OCI-LY7 (cell line): ENCODE measurements at regions not wholly inside any gene's neighbourhood (a gene's known extent, or its start where the extent isn't known, plus 50 kb on each side); places are given as distances from the start of the nearest gene placed in this dataset.
A peak's percentile ranks its signal among the peaks of the same experiment; 100 is the strongest.

Experiments
- BruUV-seq: library from RNA; stranded (reverse); fragments of 400-500 nt; replicated peaks from 2 replicates; lab custom pipeline; 2021; lab: Mats Ljungman, UMichigan
- CTCF ChIA-PET: fragments of 300-600 bp; sonication (Branson Sonifier 250); formaldehyde crosslinking; loops from one replicate; lab custom pipeline; 2022; ENCODE audit warnings: antibody characterized with exemption; ENCODE audit not compliant: unreplicated experiment; lab: Charles Lee
- POLR2A ChIA-PET: fragments of 300-600 bp; sonication (Branson Sonifier 250); formaldehyde crosslinking; loops from one replicate; lab custom pipeline; 2022; ENCODE audit warnings: antibody characterized with exemption; lab: Charles Lee
- DNase-seq: peaks from one replicate; pipeline ENCODE4 v3.0.0-alpha.2; 2015; ENCODE audit warnings: low spot score
- H2AFZ ChIP-seq: fragments of 200-600 bp; sonication (generic), shearing (Covaris generic); 2 replicates; pipeline ENCODE4 v1.6.1; 2014; ENCODE audit warnings: mild to moderate bottlenecking, antibody characterized with exemption, low read length, moderate library complexity
- H3K27ac ChIP-seq: fragments of 200-600 bp; sonication (generic); 2 replicates; pipeline ENCODE4 v1.5.1; 2014; ENCODE audit warnings: mixed run types, low read depth, mild to moderate bottlenecking, moderate library complexity, low read length, inconsistent platforms; ENCODE audit not compliant: poor library complexity, severe bottlenecking
- H3K36me3 ChIP-seq: fragments of 200-600 bp; sonication (generic); 2 replicates; pipeline ENCODE4 v1.6.1; 2014; ENCODE audit warnings: mild to moderate bottlenecking, antibody characterized with exemption, low read length, moderate library complexity, mixed read lengths; ENCODE audit not compliant: insufficient read depth
- H3K4me1 ChIP-seq: fragments of 200-600 bp; sonication (generic); 2 replicates; pipeline ENCODE4 v1.5.1; 2014; ENCODE audit warnings: mild to moderate bottlenecking, low read length; ENCODE audit not compliant: insufficient read depth, poor library complexity, severe bottlenecking
- H3K4me2 ChIP-seq: fragments of 200-600 bp; sonication (generic); 2 replicates; pipeline ENCODE4 v1.6.1; 2014; ENCODE audit warnings: mild to moderate bottlenecking, low read length
- H3K4me3 ChIP-seq: fragments of 200-600 bp; sonication (generic); 2 replicates; pipeline ENCODE4 v1.5.1; 2014; ENCODE audit warnings: mild to moderate bottlenecking, low read depth, low read length; ENCODE audit not compliant: poor library complexity, severe bottlenecking
- H3K79me2 ChIP-seq: fragments of 200-600 bp; sonication (generic); 2 replicates; pipeline ENCODE4 v1.6.1; 2016; ENCODE audit warnings: low read depth, mild to moderate bottlenecking, low read length, moderate library complexity, mixed read lengths; ENCODE audit not compliant: insufficient read depth
- H3K9me2 ChIP-seq: fragments of 200-600 bp; sonication (generic); 2 replicates; pipeline ENCODE4 v1.6.1; 2016; ENCODE audit warnings: mild to moderate bottlenecking, low read length, mixed read lengths; ENCODE audit not compliant: insufficient read depth
- H3K9me3 ChIP-seq: fragments of 200-600 bp; sonication (generic); 2 replicates; pipeline ENCODE4 v1.6.1; 2014; ENCODE audit warnings: mild to moderate bottlenecking, mixed run types, low read length, mixed read lengths
- H4K20me1 ChIP-seq: fragments of 200-600 bp; sonication (generic); 2 replicates; pipeline ENCODE4 v1.6.1; 2014; ENCODE audit warnings: mild to moderate bottlenecking, antibody characterized with exemption, low read length, moderate library complexity, mixed read lengths; ENCODE audit not compliant: insufficient read depth
- CTCF ChIP-seq: fragments of 200-600 bp; sonication (generic); conservative IDR thresholded peaks from 2 replicates; pipeline ENCODE4 v1.5.1; 2014; ENCODE audit warnings: mild to moderate bottlenecking, antibody characterized with exemption, low read length, moderate library complexity, mixed read lengths
- EZH2phosphoT487 ChIP-seq: fragments of 200-600 bp; sonication (generic); IDR thresholded peaks from 2 replicates; pipeline ENCODE4 v1.6.1; 2018; ENCODE audit warnings: low read depth, borderline replicate concordance, mild to moderate bottlenecking, mixed run types, antibody characterized with exemption, low read length, moderate library complexity, mixed read lengths
- intact Hi-C: fragments of 100-400 bp; cut with micrococcal nuclease; formaldehyde crosslinking; loops from one replicate; pipeline ENCODE4 v1.10.0; 2022; ENCODE audit not compliant: unreplicated experiment

GRCh38 chr7:70856901-70857630 lies 274.9 kb upstream of the GALNT17 start:
- no peaks in the 10 kb centered on the region for H3K9me2 ChIP-seq
- no peak overlapping the region for H3K4me3 ChIP-seq
- H3K79me2 ChIP-seq: no peaks in the 10 kb centered on the region
- POLR2A ChIA-PET: no interaction called here
- peak; percentile 58 for DNase-seq
- H3K9me3 ChIP-seq: no peaks in the 10 kb centered on the region
- H3K4me1 ChIP-seq: no peaks in the 10 kb centered on the region
- BruUV-seq: no TSS peak
- H3K4me2 ChIP-seq: no peak overlapping the region
- CTCF ChIA-PET: no interaction called here
- peak; percentile 96 for TF ChIP-seq CTCF
- no peak for TF ChIP-seq EZH2phosphoT487
- H2AFZ ChIP-seq: no peak overlapping the region
- no peaks in the 10 kb centered on the region for H4K20me1 ChIP-seq
- H3K27ac ChIP-seq: no peak overlapping the region
- intact Hi-C loops: loop anchor here (1.0 kb wide), 2 partner anchors 874 to 879 kb away; no protein-coding TSS in a partner anchor
- no peaks in the 10 kb centered on the region for H3K36me3 ChIP-seq

DNA sequence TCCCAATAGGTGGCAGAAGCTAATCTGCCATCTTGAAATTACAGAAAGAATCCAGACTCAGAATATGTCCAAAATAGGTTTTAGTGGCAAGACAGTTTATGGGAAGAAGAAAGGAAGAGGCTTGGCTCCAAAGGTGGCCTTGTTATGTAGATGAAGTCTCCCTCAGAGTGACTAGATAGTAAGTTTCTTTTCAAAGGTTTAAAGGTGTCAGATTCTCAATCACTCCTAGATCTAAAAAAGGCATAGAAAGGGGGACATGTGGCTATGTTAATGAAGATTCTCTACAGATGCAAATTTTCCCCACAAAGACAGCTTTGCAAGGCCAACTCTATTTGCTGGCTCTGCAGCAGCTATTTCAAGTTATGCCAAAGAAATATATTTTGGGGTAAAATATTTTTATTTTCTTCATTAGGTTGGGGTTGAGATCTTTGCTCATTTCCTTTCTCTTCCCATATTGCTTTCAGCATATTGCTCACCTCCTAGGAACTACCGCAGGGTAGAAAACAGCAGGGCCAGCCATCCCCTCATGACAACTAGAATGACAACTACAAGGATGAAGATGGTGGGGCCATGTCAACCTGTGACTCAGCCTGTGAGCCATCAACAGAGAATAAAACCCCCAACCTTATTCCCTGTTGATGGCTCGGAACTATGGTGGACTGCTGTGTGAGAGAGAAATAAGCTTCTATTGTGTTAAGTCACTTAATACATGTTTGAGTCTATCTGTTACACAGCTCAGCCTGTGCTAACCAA lies 274.0 kb upstream of the GALNT17 start:
- Histone ChIP-seq H3K4me2 (no peak overlapping the region), H2AFZ (no peak overlapping the region), H3K4me3 (no peak overlapping the region), H3K36me3 (no peaks in the 10 kb centered on the region), H3K9me3 (no peaks in the 10 kb centered on the region), H3K4me1 (no peaks in the 10 kb centered on the region), H3K9me2 (no peaks in the 10 kb centered on the region), H4K20me1 (no peaks in the 10 kb centered on the region), H3K27ac (no peak overlapping the region), H3K79me2 (no peaks in the 10 kb centered on the region)
- ChIA-PET POLR2A (no interaction called here), CTCF (no interaction called here)
- no peak for DNase-seq
- intact Hi-C loops: loop anchor here (1.0 kb wide), 2 partner anchors 873 to 878 kb away; no protein-coding TSS in a partner anchor
- no TSS peak for BruUV-seq
- TF ChIP-seq EZH2phosphoT487: no peak
- TF ChIP-seq CTCF: no peak

DNA sequence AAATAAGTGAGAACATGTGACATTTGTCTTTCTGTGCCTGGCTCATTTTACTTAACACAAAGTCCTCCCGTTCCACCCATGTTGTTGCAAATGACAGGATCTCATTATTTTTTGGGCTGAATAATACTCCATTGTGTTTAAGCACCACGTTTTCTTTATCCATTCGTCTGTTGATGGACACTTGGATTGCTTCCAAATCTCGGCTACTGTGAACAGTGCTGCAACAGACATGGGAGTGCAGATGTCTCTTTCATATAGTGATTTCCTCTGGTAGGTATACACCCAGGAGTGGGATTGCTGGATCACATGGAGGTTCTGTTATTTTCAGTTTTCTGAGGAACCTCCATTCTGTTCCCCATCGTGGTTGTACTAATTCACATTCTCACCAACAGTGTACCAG lies 264.4 kb upstream of the GALNT17 start:
- DNase-seq: no peak
- H3K9me2 ChIP-seq: no peaks in the 10 kb centered on the region
- H3K9me3 ChIP-seq: no peaks in the 10 kb centered on the region
- no peaks in the 10 kb centered on the region for H3K36me3 ChIP-seq
- no TSS peak for BruUV-seq
- H2AFZ ChIP-seq: no peak overlapping the region
- CTCF ChIA-PET: no interaction called here
- H3K79me2 ChIP-seq: no peaks in the 10 kb centered on the region
- no peak for TF ChIP-seq EZH2phosphoT487
- no peak for TF ChIP-seq CTCF
- intact Hi-C loops: no loop called here
- no peaks in the 10 kb centered on the region for H3K4me1 ChIP-seq
- no peak overlapping the region for H3K4me2 ChIP-seq
- POLR2A ChIA-PET: no interaction called here
- no peak overlapping the region for H3K4me3 ChIP-seq
- no peak overlapping the region for H3K27ac ChIP-seq
- H4K20me1 ChIP-seq: no peaks in the 10 kb centered on the region
